Endothelial cell of umbilical vein (primary cell): ENCODE measurements at regions not wholly inside any gene's neighbourhood (a gene's known extent, or its start where the extent isn't known, plus 50 kb on each side); places are given as distances from the start of the nearest gene placed in this dataset.

Source experiments
- BruUV-seq: library from RNA; stranded (reverse); fragments of 400-500 nt; replicated peaks from 2 replicates; lab custom pipeline; 2021; lab: Mats Ljungman, UMichigan
- CTCF ChIA-PET: fragments of 300-600, 350-600 bp; sonication (Branson Sonifier 250); formaldehyde crosslinking; loops from one replicate; lab custom pipeline; 2021; ENCODE audit warnings: antibody characterized with exemption, inconsistent platforms; lab: Charles Lee
- POLR2A ChIA-PET: fragments of 300-600, 350-600 bp; sonication (Branson Sonifier 250); formaldehyde crosslinking; loops from one replicate; lab custom pipeline; 2021; ENCODE audit warnings: antibody characterized with exemption, inconsistent platforms; lab: Charles Lee
- DNase-seq: peaks from one replicate; pipeline ENCODE4 v3.0.0-alpha.2; 2011; ENCODE audit warnings: low read depth, low spot score
- FAIRE-seq: peaks from 2 replicates; lab custom pipeline; 2011; peaks lifted over from hg19 to GRCh38; lab: Jason Lieb, UNC
- H2AFZ ChIP-seq: 2 replicates; pipeline ENCODE4 v1.6.0; 2012; ENCODE audit warnings: low read depth, low read length, control low read depth, inconsistent platforms
- H3K27ac ChIP-seq: 2 replicates; pipeline ENCODE4 v1.5.1; 2011; ENCODE audit warnings: low read depth, mild to moderate bottlenecking, control low read depth, low read length, moderate library complexity; ENCODE audit not compliant: insufficient read depth
- H3K27me3 ChIP-seq, 2 experiments: 2 replicates each; pipeline versions ENCODE4 v1.6.0 to v1.6.1; 2011; ENCODE audit warnings: low read length in 2 of 2, mixed read lengths in 1 of 2; ENCODE audit not compliant: control insufficient read depth in 2 of 2, insufficient read depth in 2 of 2
- H3K36me3 ChIP-seq, 2 experiments: 2 replicates in 1 of 2; 3 replicates in 1 of 2; pipeline ENCODE4 v1.5.1; 2011; ENCODE audit warnings: low read length in 2 of 2, mild to moderate bottlenecking in 1 of 2, moderate library complexity in 1 of 2; ENCODE audit not compliant: control insufficient read depth in 2 of 2, insufficient read depth in 2 of 2; ENCODE audit errors: extremely low read depth in 1 of 2
- H3K4me1 ChIP-seq: 3 replicates; pipeline ENCODE4 v1.5.1; 2011; ENCODE audit warnings: mild to moderate bottlenecking, low read length; ENCODE audit not compliant: control insufficient read depth, insufficient read depth; ENCODE audit errors: extremely low read depth
- H3K4me2 ChIP-seq: 2 replicates; pipeline ENCODE4 v1.6.1; 2011; ENCODE audit warnings: low read length, control low read depth, mixed read lengths; ENCODE audit not compliant: insufficient read depth
- H3K4me3 ChIP-seq, 3 experiments: fragments of 200-600 bp in 1 of 3; sonication (generic), shearing (Covaris generic) in 1 of 3; replicated peaks in 1 of 3; 2 replicates each; pipeline ENCODE4 v1.5.1; 2011 to 2016; ENCODE audit warnings: control low read depth in 3 of 3, low read length in 3 of 3, mild to moderate bottlenecking in 2 of 3, inconsistent platforms in 1 of 3, low read depth in 1 of 3, moderate library complexity in 1 of 3; ENCODE audit not compliant: insufficient read depth in 1 of 3
- H3K79me2 ChIP-seq: 2 replicates; pipeline ENCODE4 v1.6.0; 2012; ENCODE audit warnings: low read length, inconsistent platforms; ENCODE audit not compliant: control insufficient read depth, insufficient read depth
- H3K9ac ChIP-seq: replicated peaks from 2 replicates; pipeline ENCODE3; 2011; ENCODE audit warnings: low read length, control low read depth; ENCODE audit not compliant: insufficient read depth; ENCODE audit errors: extremely low read depth
- H3K9me1 ChIP-seq: replicated peaks from 3 replicates; pipeline ENCODE4 v1.6.0; 2011; ENCODE audit warnings: mild to moderate bottlenecking, low read length; ENCODE audit not compliant: control insufficient read depth, insufficient read depth; ENCODE audit errors: extremely low read depth
- H3K9me3 ChIP-seq: replicated peaks from 2 replicates; pipeline ENCODE4 v1.5.1; 2012; ENCODE audit warnings: low read length, inconsistent platforms; ENCODE audit not compliant: control insufficient read depth, insufficient read depth
- H4K20me1 ChIP-seq: replicated peaks from 2 replicates; pipeline ENCODE3; 2011; ENCODE audit warnings: mild to moderate bottlenecking, low read length; ENCODE audit not compliant: control insufficient read depth, insufficient read depth; ENCODE audit errors: extremely low read depth
- CTCF ChIP-seq, 2 donors: IDR thresholded peaks; 1 replicate in 1 of 2; 2 replicates in 1 of 2; pipeline ENCODE4 v1.5.1; 2011; ENCODE audit warnings: low read length in 2 of 2, mild to moderate bottlenecking in 2 of 2, moderate library complexity in 2 of 2, control low read depth in 1 of 2, inconsistent platforms in 1 of 2, low read depth in 1 of 2; ENCODE audit not compliant: insufficient read depth in 1 of 2; ENCODE audit errors: extremely low read depth in 1 of 2
- EZH2 ChIP-seq: IDR thresholded peaks from 2 replicates; pipeline ENCODE4 v1.6.1; 2012; ENCODE audit warnings: borderline replicate concordance, low read depth, mild to moderate bottlenecking, moderate library complexity, low read length, inconsistent platforms; ENCODE audit not compliant: severe bottlenecking
- JUN ChIP-seq: IDR thresholded peaks from 2 replicates; pipeline ENCODE4 v1.6.1; 2011; ENCODE audit warnings: borderline replicate concordance, low read depth; ENCODE audit not compliant: insufficient read length, insufficient read depth
- MAX ChIP-seq: IDR thresholded peaks from 2 replicates; pipeline ENCODE4 v1.6.1; 2011; ENCODE audit not compliant: insufficient read depth, insufficient read length
- MYC ChIP-seq: IDR thresholded peaks from one replicate; pipeline ENCODE4 v1.6.1; 2011; ENCODE audit warnings: mild to moderate bottlenecking, low read depth, low read length
- POLR2A ChIP-seq: IDR thresholded peaks from 2 replicates; pipeline ENCODE4 v1.6.1; 2012; ENCODE audit warnings: low read depth, mild to moderate bottlenecking, control low read depth, low read length
- POLR2AphosphoS5 ChIP-seq: IDR thresholded peaks from 2 replicates; pipeline ENCODE4 v1.6.1; 2012; ENCODE audit warnings: low read depth, mild to moderate bottlenecking, control low read depth, low read length, moderate library complexity; ENCODE audit not compliant: insufficient read depth
- dilution Hi-C: fragments of 300-500 bp; cut with MboI; formaldehyde crosslinking; loops from one replicate; pipeline ENCODE4 v1.15.0; 2019; ENCODE audit warnings: low sequenced_read_pairs; ENCODE audit not compliant: extremely low pct_ligation_motif_present
- intact Hi-C: fragments of 100-400 bp; cut with micrococcal nuclease; formaldehyde crosslinking; loops from one replicate; pipeline ENCODE4 v1.10.0; 2022

- Histone ChIP-seq H3K27me3 (no peaks in the 10 kb centered on the region), H3K9me3 (no peaks in the 10 kb centered on the region), H3K79me2 (no peaks in the 10 kb centered on the region), H3K4me3 (no peak overlapping the region), H3K4me1 (no peaks in the 10 kb centered on the region), H4K20me1 (no peaks in the 10 kb centered on the region), H3K4me2 (no peak overlapping the region), H2AFZ (no peak overlapping the region), H3K27ac (no peak overlapping the region), H3K9ac (no peak overlapping the region), H3K9me1 (no peaks in the 10 kb centered on the region), H3K36me3 (no peaks in the 10 kb centered on the region)
- no peak for DNase-seq
- POLR2A ChIA-PET, result no interaction called here
- dilution Hi-C loops (no loop called here), intact Hi-C loops (no loop called here)
- no peak for TF ChIP-seq POLR2A
- TF ChIP-seq CTCF (IDR thresholded peaks at IDR 0.05; ENCODE audit: extremely low read depth in 1 of 2, insufficient read depth in 1 of 2, low read depth in 1 of 2, low read length in 2 of 2), result no peak
- no peak for TF ChIP-seq JUN
- no peak for TF ChIP-seq MAX
- TF ChIP-seq POLR2AphosphoS5, result no peak
- no peak for FAIRE-seq
- BruUV-seq, result no TSS peak
- CTCF ChIA-PET, result no interaction called here
These were observed 780.9 kb downstream of the C6orf118 start for GRCh38 chr6:164528539-164528938.

- CTCF ChIA-PET, result no interaction called here
- no peak overlapping the region for H3K9ac ChIP-seq
- DNase-seq (no peak), FAIRE-seq (no peak)
- no peaks in the 10 kb centered on the region for H3K27me3 ChIP-seq
- no peaks in the 10 kb centered on the region for H3K4me1 ChIP-seq
- POLR2A ChIA-PET, result no interaction called here
- H3K9me3 ChIP-seq, result no peaks in the 10 kb centered on the region
- no peak overlapping the region for H3K4me2 ChIP-seq
- H2AFZ ChIP-seq, result no peak overlapping the region
- dilution Hi-C loops (no loop called here), intact Hi-C loops (no loop called here)
- no peaks in the 10 kb centered on the region for H3K79me2 ChIP-seq
- H3K9me1 ChIP-seq, result no peaks in the 10 kb centered on the region
- no peaks in the 10 kb centered on the region for H3K36me3 ChIP-seq
- H3K4me3 ChIP-seq, result no peak overlapping the region
- H3K27ac ChIP-seq, result no peak overlapping the region
- no TSS peak for BruUV-seq
- no peaks in the 10 kb centered on the region for H4K20me1 ChIP-seq
- no peak for TF ChIP-seq MYC
- TF ChIP-seq MAX, result no peak
- no peak for TF ChIP-seq EZH2
- TF ChIP-seq JUN, result no peak
These were observed 786.2 kb downstream of the C6orf118 start for GRCh38 chr6:164523087-164523654.
